Sigmoid colon (tissue), 6 donors: ENCODE measurements at regions not wholly inside any gene's neighbourhood (a gene's known extent, or its start where the extent isn't known, plus 50 kb on each side); places are given as distances from the start of the nearest gene placed in this dataset.

Experiments
- DNase-seq: peaks from one replicate; pipeline ENCODE4 v3.0.0-alpha.2; 2019
- H3K27ac ChIP-seq, 4 donors: fragments of 200-600 bp; sonication (generic); one replicate each; pipeline ENCODE4 v1.5.1; 2016 to 2019; ENCODE audit warnings: mild to moderate bottlenecking in 1 of 4
- H3K27me3 ChIP-seq, 3 donors: fragments of 200-600 bp; sonication (generic); one replicate each; pipeline ENCODE4 v1.5.1; 2019; ENCODE audit warnings: mild to moderate bottlenecking in 1 of 3
- H3K36me3 ChIP-seq, 4 donors: fragments of 200-600 bp; sonication (generic); one replicate each; pipeline ENCODE4 v1.5.1; 2016 to 2019
- H3K4me1 ChIP-seq, 4 donors: fragments of 200-600 bp; sonication (generic); one replicate each; pipeline ENCODE4 v1.5.1; 2017 to 2019
- H3K4me3 ChIP-seq, 4 donors: fragments of 200-600 bp; sonication (generic); one replicate each; pipeline ENCODE4 v1.5.1; 2017 to 2019; ENCODE audit warnings: mild to moderate bottlenecking in 2 of 4, moderate library complexity in 1 of 4
- H3K9me3 ChIP-seq, 4 donors: fragments of 200-600 bp in 3 of 4; sonication (generic) in 3 of 4; one replicate each; pipeline versions ENCODE4 v1.5.1 to v1.6.1; 2013 to 2019
- EP300 ChIP-seq, 4 donors: sonication (generic); formaldehyde crosslinking; IDR thresholded peaks; one replicate each; pipeline ENCODE4 v1.6.1; 2017; ENCODE audit warnings: antibody characterized with exemption in 4 of 4
- POLR2A ChIP-seq, 2 donors: fragments of 450-650 bp; IDR thresholded peaks; one replicate each; pipeline ENCODE4 v1.6.1; 2016; ENCODE audit warnings: antibody characterized with exemption in 2 of 2, mild to moderate bottlenecking in 2 of 2, moderate library complexity in 2 of 2
- POLR2AphosphoS5 ChIP-seq, 4 donors: sonication (generic); formaldehyde crosslinking; IDR thresholded peaks; one replicate each; pipeline ENCODE4 v1.6.1; 2017; ENCODE audit warnings: antibody characterized with exemption in 4 of 4
- WGBS, 2 donors: extraction: QIAGEN DNeasy Blood & Tissue Kit; methylation state at CpG; one replicate each; pipeline ENCODE4 v1.1.7; 2013; 5-methylcytosine and 5-hydroxymethylcytosine counted together
- intact Hi-C: fragments of 100-400 bp; cut with DNase I; formaldehyde crosslinking; loops from one replicate; pipeline ENCODE4 v1.15.1; 2023
- TF ChIP-seq, protein P1 (sequence below), 4 experiments: fragments of 450-650 bp in 3 of 4; fragments of 200-600 bp in 1 of 4; IDR thresholded peaks; one replicate each; pipeline ENCODE4 v1.5.1; 2016 to 2019; ENCODE audit warnings: antibody characterized with exemption in 4 of 4, mild to moderate bottlenecking in 3 of 4, moderate library complexity in 2 of 4
- donor health status: healthy with polysubstance abuse.
- donor health status: healthy.

- H3K4me1 ChIP-seq, result no peaks in the 10 kb centered on the region
- peaks cover 55 to 98% (median 89%) of the 10 kb centered on the region in 3 donors for H3K27me3 ChIP-seq
- intact Hi-C loops, result no loop called here
- no peak for DNase-seq
- H3K4me3 ChIP-seq, result no peak overlapping the region
- peaks cover 0 to 5% (median 0%) of the 10 kb centered on the region in 4 donors for H3K9me3 ChIP-seq
- no peak overlapping the region for H3K27ac ChIP-seq
- no peaks in the 10 kb centered on the region for H3K36me3 ChIP-seq
- WGBS, 2 donors, result 20 to 65% methylated on average over 23 of the region's 23 CpGs
- TF ChIP-seq POLR2AphosphoS5 (IDR thresholded peaks at IDR 0.05) (no peak), POLR2A (IDR thresholded peaks at IDR 0.05) (no peak), EP300 (IDR thresholded peaks at IDR 0.05) (no peak)
- TF ChIP-seq, protein P1, sequence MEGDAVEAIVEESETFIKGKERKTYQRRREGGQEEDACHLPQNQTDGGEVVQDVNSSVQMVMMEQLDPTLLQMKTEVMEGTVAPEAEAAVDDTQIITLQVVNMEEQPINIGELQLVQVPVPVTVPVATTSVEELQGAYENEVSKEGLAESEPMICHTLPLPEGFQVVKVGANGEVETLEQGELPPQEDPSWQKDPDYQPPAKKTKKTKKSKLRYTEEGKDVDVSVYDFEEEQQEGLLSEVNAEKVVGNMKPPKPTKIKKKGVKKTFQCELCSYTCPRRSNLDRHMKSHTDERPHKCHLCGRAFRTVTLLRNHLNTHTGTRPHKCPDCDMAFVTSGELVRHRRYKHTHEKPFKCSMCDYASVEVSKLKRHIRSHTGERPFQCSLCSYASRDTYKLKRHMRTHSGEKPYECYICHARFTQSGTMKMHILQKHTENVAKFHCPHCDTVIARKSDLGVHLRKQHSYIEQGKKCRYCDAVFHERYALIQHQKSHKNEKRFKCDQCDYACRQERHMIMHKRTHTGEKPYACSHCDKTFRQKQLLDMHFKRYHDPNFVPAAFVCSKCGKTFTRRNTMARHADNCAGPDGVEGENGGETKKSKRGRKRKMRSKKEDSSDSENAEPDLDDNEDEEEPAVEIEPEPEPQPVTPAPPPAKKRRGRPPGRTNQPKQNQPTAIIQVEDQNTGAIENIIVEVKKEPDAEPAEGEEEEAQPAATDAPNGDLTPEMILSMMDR (IDR thresholded peaks at IDR 0.05), result no peak
Measured at GRCh38 chr6:28774292-28775051, 149.3 kb downstream of the TRIM27 start.

DNA sequence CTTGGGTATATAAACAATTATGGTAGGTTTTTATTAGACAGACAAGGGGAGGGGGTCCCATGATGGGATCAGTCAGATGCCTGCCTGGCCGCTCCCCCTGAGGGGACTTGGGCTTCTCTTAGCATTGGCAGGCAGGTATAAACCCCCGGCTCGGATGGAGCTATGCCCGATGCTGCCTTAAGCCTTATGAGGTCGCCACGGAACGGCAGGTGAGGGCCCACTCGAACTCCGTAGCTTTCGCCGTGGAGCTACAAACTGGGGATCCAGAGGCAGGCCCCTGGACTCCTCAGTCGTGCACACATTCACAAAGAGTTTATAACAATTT is 148.8 kb downstream of the TRIM27 start:
- TF ChIP-seq POLR2A (IDR thresholded peaks at IDR 0.05), result no peak
- Histone ChIP-seq H3K4me3 (no peak overlapping the region), H3K4me1 (no peaks in the 10 kb centered on the region), H3K27ac (no peak overlapping the region), H3K9me3 (peaks cover 0 to 5% (median 0%) of the 10 kb centered on the region in 4 donors), H3K36me3 (no peaks in the 10 kb centered on the region), H3K27me3 (peaks cover 54 to 98% (median 92%) of the 10 kb centered on the region in 3 donors)
- WGBS, 2 donors, result 16 to 59% methylated on average over 12 of the region's 12 CpGs
- intact Hi-C loops, result no loop called here
- DNase-seq, result no peak

GRCh38 chr6:28775405-28776129 is 148.2 kb downstream of the TRIM27 start:
- TF ChIP-seq, protein P1 (IDR thresholded peaks at IDR 0.05), result no peak
- no peak for TF ChIP-seq POLR2AphosphoS5 (IDR thresholded peaks at IDR 0.05)
- TF ChIP-seq POLR2A (IDR thresholded peaks at IDR 0.05), result no peak
- TF ChIP-seq EP300 (IDR thresholded peaks at IDR 0.05), result no peak
- H3K27ac ChIP-seq, result no peak overlapping the region
- WGBS, 2 donors, result 4 to 16% methylated on average over 39 of the region's 39 CpGs
- peaks cover 0 to 5% (median 0%) of the 10 kb centered on the region in 4 donors for H3K9me3 ChIP-seq
- peaks cover 53 to 98% (median 92%) of the 10 kb centered on the region in 3 donors for H3K27me3 ChIP-seq
- no peak for DNase-seq
- H3K4me3 ChIP-seq, result no peak overlapping the region
- no peaks in the 10 kb centered on the region for H3K4me1 ChIP-seq
- intact Hi-C loops, result no loop called here
- H3K36me3 ChIP-seq, result no peaks in the 10 kb centered on the region

- no peak overlapping the region for H3K27ac ChIP-seq
- no peak overlapping the region for H3K4me3 ChIP-seq
- H3K9me3 ChIP-seq, result peaks cover 0 to 2% (median 0%) of the 10 kb centered on the region in 4 donors
- H3K4me1 ChIP-seq, result no peaks in the 10 kb centered on the region
- H3K27me3 ChIP-seq, result peaks cover 54 to 98% (median 92%) of the 10 kb centered on the region in 3 donors
- intact Hi-C loops, result no loop called here
- no peak for DNase-seq
- H3K36me3 ChIP-seq, result no peaks in the 10 kb centered on the region
- TF ChIP-seq POLR2AphosphoS5 (IDR thresholded peaks at IDR 0.05), result no peak
- no peak for TF ChIP-seq EP300 (IDR thresholded peaks at IDR 0.05)
- TF ChIP-seq, protein P1 (IDR thresholded peaks at IDR 0.05), result no peak
- no peak for TF ChIP-seq POLR2A (IDR thresholded peaks at IDR 0.05)
- 5% methylated on average over 17 of the region's 17 CpGs for WGBS, 2 donors
Measured at GRCh38 chr6:28776269-28777146, 147.3 kb downstream of the TRIM27 start.

DNA sequence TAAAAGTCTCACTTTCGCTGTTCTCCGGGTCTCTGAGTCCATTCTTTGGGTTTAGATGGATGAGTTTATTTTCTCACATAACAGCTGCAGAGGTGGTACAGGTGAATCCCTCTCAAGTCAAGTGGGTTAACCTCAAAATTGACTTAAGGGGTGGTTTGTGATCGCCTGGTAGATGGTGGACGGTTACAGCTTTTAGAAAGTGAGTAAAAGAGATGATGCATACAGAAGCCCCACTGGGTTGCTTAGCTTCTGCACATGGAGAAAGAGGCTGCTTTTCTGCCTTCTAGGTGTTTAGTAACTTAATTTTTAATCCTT is 146.7 kb downstream of the TRIM27 start:
- intact Hi-C loops, result no loop called here
- H3K27me3 ChIP-seq, result peaks cover 53 to 98% (median 92%) of the 10 kb centered on the region in 3 donors

More for the DNA sequence above, 146.7 kb downstream of the TRIM27 start:
- no peak for DNase-seq
- peaks cover 0 to 2% (median 1%) of the 10 kb centered on the region in 4 donors for H3K9me3 ChIP-seq
- no peak overlapping the region for H3K27ac ChIP-seq
- no peaks in the 10 kb centered on the region for H3K36me3 ChIP-seq
- no peak for TF ChIP-seq POLR2A (IDR thresholded peaks at IDR 0.05)
- TF ChIP-seq POLR2AphosphoS5 (IDR thresholded peaks at IDR 0.05), result no peak
- TF ChIP-seq, protein P1 (IDR thresholded peaks at IDR 0.05), result no peak
- TF ChIP-seq EP300 (IDR thresholded peaks at IDR 0.05), result no peak
- no peak overlapping the region for H3K4me3 ChIP-seq
- no peaks in the 10 kb centered on the region for H3K4me1 ChIP-seq
- WGBS, 2 donors, result 7 to 8% methylated on average over 4 of the region's 4 CpGs
